Esophagus squamous epithelium (tissue), 4 donors: ENCODE measurements at regions not wholly inside any gene's neighbourhood (a gene's known extent, or its start where the extent isn't known, plus 50 kb on each side); places are given as distances from the start of the nearest gene placed in this dataset.

Source experiments
- POLR2A ChIP-seq, 4 donors: fragments of 450-650 bp; IDR thresholded peaks; one replicate each; pipeline ENCODE4 v1.6.1; 2017; ENCODE audit warnings: antibody characterized with exemption in 4 of 4, mild to moderate bottlenecking in 4 of 4, moderate library complexity in 3 of 4
- TF ChIP-seq, protein P1 (sequence below), 6 experiments: fragments of 450-650 bp in 4 of 6; fragments of 200-600 bp in 2 of 6; sonication (generic) in 2 of 6; IDR thresholded peaks; one replicate each; pipeline ENCODE4 v1.5.1; 2016 to 2019; ENCODE audit warnings: antibody characterized with exemption in 6 of 6, mild to moderate bottlenecking in 4 of 6, moderate library complexity in 4 of 6

DNA sequence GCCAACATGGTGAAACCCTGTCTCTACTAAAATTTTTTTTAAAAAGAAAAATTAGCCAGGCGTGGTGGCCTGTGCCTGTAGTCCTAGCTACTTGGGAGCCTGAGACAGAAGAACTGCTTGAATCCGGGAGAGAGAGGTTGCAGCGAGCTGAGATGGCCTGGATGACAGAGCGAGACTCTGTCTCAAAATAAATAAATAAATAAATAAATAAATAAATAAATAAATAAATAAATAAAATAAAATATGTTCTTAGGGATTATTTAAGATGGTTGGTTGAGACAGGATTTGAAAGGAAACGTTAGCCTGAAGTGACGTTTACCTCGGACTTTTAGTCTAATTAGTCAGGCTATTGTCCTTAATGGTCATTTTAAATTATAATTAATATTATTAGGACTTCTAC lies 88.5 kb upstream of the CHRM3 start:
- TF ChIP-seq POLR2A (IDR thresholded peaks at IDR 0.05), result no peak
- TF ChIP-seq, protein P1, sequence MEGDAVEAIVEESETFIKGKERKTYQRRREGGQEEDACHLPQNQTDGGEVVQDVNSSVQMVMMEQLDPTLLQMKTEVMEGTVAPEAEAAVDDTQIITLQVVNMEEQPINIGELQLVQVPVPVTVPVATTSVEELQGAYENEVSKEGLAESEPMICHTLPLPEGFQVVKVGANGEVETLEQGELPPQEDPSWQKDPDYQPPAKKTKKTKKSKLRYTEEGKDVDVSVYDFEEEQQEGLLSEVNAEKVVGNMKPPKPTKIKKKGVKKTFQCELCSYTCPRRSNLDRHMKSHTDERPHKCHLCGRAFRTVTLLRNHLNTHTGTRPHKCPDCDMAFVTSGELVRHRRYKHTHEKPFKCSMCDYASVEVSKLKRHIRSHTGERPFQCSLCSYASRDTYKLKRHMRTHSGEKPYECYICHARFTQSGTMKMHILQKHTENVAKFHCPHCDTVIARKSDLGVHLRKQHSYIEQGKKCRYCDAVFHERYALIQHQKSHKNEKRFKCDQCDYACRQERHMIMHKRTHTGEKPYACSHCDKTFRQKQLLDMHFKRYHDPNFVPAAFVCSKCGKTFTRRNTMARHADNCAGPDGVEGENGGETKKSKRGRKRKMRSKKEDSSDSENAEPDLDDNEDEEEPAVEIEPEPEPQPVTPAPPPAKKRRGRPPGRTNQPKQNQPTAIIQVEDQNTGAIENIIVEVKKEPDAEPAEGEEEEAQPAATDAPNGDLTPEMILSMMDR (IDR thresholded peaks at IDR 0.05), result no peak
